GM12878 (cell line): ENCODE measurements at regions not wholly inside any gene's neighbourhood (a gene's known extent, or its start where the extent isn't known, plus 50 kb on each side); places are given as distances from the start of the nearest gene placed in this dataset.

ENCODE experiments used
- ATAC-seq: fragments of 200-7000 bp; cut with Tn5 transposase; 3 replicates; pipeline ENCODE4 v1.9.1; 2020; ENCODE audit warnings: mild to moderate bottlenecking, moderate library complexity
- BruUV-seq: library from RNA; stranded (reverse); fragments of 400-500 nt; replicated peaks from 2 replicates; lab custom pipeline; 2021; lab: Mats Ljungman, UMichigan
- CTCF ChIA-PET: fragments of 300-600 bp; sonication (Branson Sonifier 250); formaldehyde crosslinking; extraction: SDS; loops from one replicate; lab custom pipeline; 2021; ENCODE audit warnings: inconsistent platforms; lab: Yijun Ruan, JAX
- POLR2A ChIA-PET: fragments of 350-600 bp; formaldehyde crosslinking; extraction: SDS; loops from one replicate; lab custom pipeline; 2021; ENCODE audit warnings: inconsistent platforms; lab: Charles Lee
- RAD21 ChIA-PET: fragments of 300-600 bp; sonication (Branson Sonifier 250); formaldehyde crosslinking; loops from one replicate; lab custom pipeline; 2023; ENCODE audit warnings: antibody characterized with exemption; ENCODE audit not compliant: unreplicated experiment; lab: Charles Lee
- SMC1A ChIA-PET: fragments of 300-600 bp; sonication (Branson Sonifier 250); formaldehyde crosslinking; loops from one replicate; lab custom pipeline; 2023; ENCODE audit not compliant: unreplicated experiment, uncharacterized antibody; lab: Charles Lee
- DNase-seq: peaks from one replicate; pipeline ENCODE4 v3.0.0-alpha.2; 2011; ENCODE audit warnings: low read depth, low spot score
- FAIRE-seq: peaks from 3 replicates; lab custom pipeline; 2011; peaks lifted over from hg19 to GRCh38; lab: Jason Lieb, UNC
- H2AFZ ChIP-seq: 2 replicates; pipeline ENCODE4 v1.6.0; 2011; ENCODE audit warnings: low read depth, low read length, control low read depth; ENCODE audit not compliant: control insufficient read depth
- H3K27ac ChIP-seq: 2 replicates; pipeline ENCODE4 v1.5.1; 2011; ENCODE audit warnings: control low read depth; ENCODE audit not compliant: control insufficient read depth, insufficient read depth
- H3K27me3 ChIP-seq, 2 experiments: replicated peaks in 1 of 2; 2 replicates each; pipeline versions ENCODE4 v1.6.0 to v1.6.1; 2011; ENCODE audit warnings: low read length in 1 of 2; ENCODE audit not compliant: control insufficient read depth in 2 of 2, insufficient read depth in 2 of 2
- H3K36me3 ChIP-seq, 2 experiments: 2 replicates each; pipeline ENCODE4 v1.5.1; 2011; ENCODE audit warnings: low read length in 1 of 2; ENCODE audit not compliant: control insufficient read depth in 2 of 2, insufficient read depth in 2 of 2
- H3K4me1 ChIP-seq: 2 replicates; pipeline ENCODE4 v1.6.1; 2011; ENCODE audit warnings: mild to moderate bottlenecking, low read length, moderate library complexity, mixed read lengths; ENCODE audit not compliant: control insufficient read depth, insufficient read depth
- H3K4me2 ChIP-seq: 2 replicates; pipeline ENCODE4 v1.6.0; 2011; ENCODE audit warnings: control low read depth; ENCODE audit not compliant: control insufficient read depth, insufficient read depth
- H3K4me3 ChIP-seq: fragments of 200-600 bp; sonication (generic); 2 replicates; pipeline ENCODE4 v1.5.1; 2016
- H3K79me2 ChIP-seq: 2 replicates; pipeline ENCODE4 v1.6.0; 2011; ENCODE audit warnings: low read length; ENCODE audit not compliant: control insufficient read depth, insufficient read depth
- H3K9ac ChIP-seq: 2 replicates; pipeline ENCODE4 v1.8.0; 2011; ENCODE audit warnings: low read length, control low read depth, mixed read lengths; ENCODE audit not compliant: control insufficient read depth, insufficient read depth
- H3K9me3 ChIP-seq: replicated peaks from 3 replicates; pipeline ENCODE4 v1.5.1; 2011; ENCODE audit warnings: mild to moderate bottlenecking, low read length; ENCODE audit not compliant: control insufficient read depth, insufficient read depth
- H4K20me1 ChIP-seq: 2 replicates; pipeline ENCODE4 v1.6.0; 2011; ENCODE audit not compliant: control insufficient read depth, insufficient read depth
- BRCA1 ChIP-seq: IDR thresholded peaks from 2 replicates; pipeline ENCODE4 v1.6.1; 2011; ENCODE audit warnings: low read depth, low read length, improper control_type of control experiment
- E2F4 ChIP-seq: IDR thresholded peaks from 2 replicates; pipeline ENCODE4 v1.6.1; 2012; ENCODE audit warnings: low read depth, low read length, improper control_type of control experiment
- ESRRA ChIP-seq: IDR thresholded peaks from 2 replicates; pipeline ENCODE4 v1.6.1; 2012; ENCODE audit warnings: mild to moderate bottlenecking, low read length, improper control_type of control experiment
- FOS ChIP-seq: IDR thresholded peaks from 3 replicates; pipeline ENCODE4 v1.6.1; 2011; ENCODE audit warnings: borderline replicate concordance; ENCODE audit not compliant: insufficient read length; ENCODE audit errors: extremely low read depth
- GABPA ChIP-seq: IDR thresholded peaks from 2 replicates; pipeline ENCODE4 v1.6.1; 2014; ENCODE audit warnings: antibody characterized with exemption, low read depth, mild to moderate bottlenecking, inconsistent platforms
- GATAD2B ChIP-seq: fragments of 450-650 bp; conservative IDR thresholded peaks from 2 replicates; pipeline ENCODE4 v1.6.1; 2017; ENCODE audit warnings: low read depth, mild to moderate bottlenecking, moderate library complexity
- IRF4 ChIP-seq: IDR thresholded peaks from 2 replicates; pipeline ENCODE4 v1.6.1; 2011; ENCODE audit warnings: low read depth, low read length
- JUNB ChIP-seq: IDR thresholded peaks from 2 replicates; pipeline ENCODE4 v1.6.1; 2016; ENCODE audit warnings: antibody characterized with exemption, mild to moderate bottlenecking
- JUND ChIP-seq: IDR thresholded peaks from 2 replicates; pipeline ENCODE4 v1.6.1; 2012; ENCODE audit warnings: low read depth, mild to moderate bottlenecking, low read length, improper control_type of control experiment, moderate library complexity
- KDM1A ChIP-seq: fragments of 200-600 bp; sonication (generic); IDR thresholded peaks from 2 replicates; pipeline ENCODE4 v1.6.1; 2016; ENCODE audit warnings: borderline replicate concordance
- KLF5 ChIP-seq: fragments of 450-650 bp; IDR thresholded peaks from 2 replicates; pipeline ENCODE4 v1.6.1; 2014; ENCODE audit warnings: mild to moderate bottlenecking; ENCODE audit not compliant: partially characterized antibody
- NFIC ChIP-seq: IDR thresholded peaks from 2 replicates; pipeline ENCODE4 v1.6.1; 2012; ENCODE audit warnings: low read depth, mild to moderate bottlenecking, inconsistent platforms, low read length, moderate library complexity
- NFYB ChIP-seq: IDR thresholded peaks from 2 replicates; pipeline ENCODE4 v1.6.1; 2011; ENCODE audit warnings: low read depth, mild to moderate bottlenecking, low read length, improper control_type of control experiment, moderate library complexity; ENCODE audit not compliant: insufficient read depth
- SUZ12 ChIP-seq: fragments of 200-600 bp; sonication (generic); IDR thresholded peaks from one replicate; pipeline ENCODE4 v1.6.1; 2018; ENCODE audit warnings: antibody characterized with exemption, mild to moderate bottlenecking; ENCODE audit not compliant: unreplicated experiment
- ZBTB11 ChIP-seq: fragments of 450-650 bp; formaldehyde crosslinking; IDR thresholded peaks from 2 replicates; pipeline ENCODE4 v1.5.0; 2022; ENCODE audit warnings: mild to moderate bottlenecking, missing genetic modification characterization
- ZNF622 ChIP-seq: fragments of 450-650 bp; IDR thresholded peaks from 2 replicates; pipeline ENCODE4 v1.6.1; 2017; ENCODE audit warnings: mild to moderate bottlenecking, inconsistent platforms
- ZSCAN29 ChIP-seq: fragments of 450-650 bp; IDR thresholded peaks from 2 replicates; pipeline ENCODE4 v1.6.1; 2017; ENCODE audit warnings: mild to moderate bottlenecking, moderate library complexity
- WGBS: methylation state at CpG from one replicate; pipeline ENCODE4 v1.1.6; 2016; ENCODE audit warnings: low lambda C conversion rate; ENCODE audit not compliant: insufficient replicate concordance, insufficient coverage; ENCODE audit errors: missing lambda C conversion rate; 5-methylcytosine and 5-hydroxymethylcytosine counted together
- in situ Hi-C: fragments of 300-500 bp; cut with MboI; formaldehyde crosslinking; loops from 9 replicates; pipeline ENCODE4 v1.14.3; 2018; ENCODE audit warnings: mixed read lengths
- intact Hi-C: fragments of 100-400 bp; cut with micrococcal nuclease; formaldehyde crosslinking; loops from one replicate; pipeline ENCODE4 v1.14.2; 2022; ENCODE audit not compliant: unreplicated experiment

DNA sequence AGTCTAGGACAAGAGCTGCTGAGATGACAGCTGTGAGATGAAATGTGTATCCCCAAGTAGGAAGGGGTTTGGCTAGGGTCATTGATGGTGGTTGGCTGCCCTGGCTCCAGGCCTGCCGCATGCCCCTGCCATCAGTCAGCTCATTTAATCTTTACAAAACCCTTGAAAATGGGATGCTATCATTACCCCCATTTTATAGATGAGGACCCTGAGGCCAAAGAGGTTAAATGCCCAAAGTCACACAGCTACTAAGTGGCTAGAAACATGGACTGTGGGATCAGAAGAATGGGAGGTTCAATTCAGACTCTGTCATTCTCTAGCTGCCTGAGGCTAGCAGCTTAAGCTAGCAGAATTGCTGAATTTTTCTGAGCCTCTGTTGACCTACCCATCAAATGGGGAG is 198.8 kb downstream of the MAF start (continued):
- TF ChIP-seq FOS (no peak), KLF5 (no peak), BRCA1 (no peak), ZBTB11 (CRISPR knock-in tag) (no peak), JUND (no peak)
- TF ChIP-seq, all 136 proteins: peak for 0

DNA sequence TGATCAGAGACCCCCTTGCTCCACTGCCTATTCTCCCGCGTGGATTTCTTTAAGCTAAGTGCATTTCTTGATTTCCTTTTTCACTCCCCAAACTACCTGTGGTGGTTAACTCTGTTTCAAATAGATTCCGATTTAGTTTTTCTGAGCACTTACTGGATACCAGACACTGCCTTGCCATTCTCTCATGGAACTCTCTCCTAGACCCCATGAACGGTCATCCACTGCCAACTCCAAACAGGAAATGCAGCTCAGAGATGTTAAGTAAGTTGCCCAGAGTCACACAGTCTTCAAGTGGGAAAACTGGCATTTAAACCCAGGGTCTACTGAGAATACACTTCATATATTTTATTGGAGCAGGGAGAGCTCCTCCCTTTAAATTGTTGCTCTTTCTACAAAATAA is 199.4 kb downstream of the MAF start:
- intact Hi-C loops: no loop called here

More for the DNA sequence above, 199.4 kb downstream of the MAF start:
- no peaks in the 10 kb centered on the region for H3K79me2 ChIP-seq
- no peak for FAIRE-seq
- no peaks in the 10 kb centered on the region for H3K9me3 ChIP-seq
- no peaks in the 10 kb centered on the region for H3K27me3 ChIP-seq
- ChIA-PET SMC1A (no interaction called here), RAD21 (no interaction called here)
- H4K20me1 ChIP-seq: no peaks in the 10 kb centered on the region
- H3K9ac ChIP-seq: no peak overlapping the region
- TF ChIP-seq NFYB: no peak
- no peak for TF ChIP-seq IRF4
- TF ChIP-seq E2F4: no peak
- no peak for TF ChIP-seq JUNB
- TF ChIP-seq ZNF622: no peak
- no peak for TF ChIP-seq ZSCAN29
- TF ChIP-seq ESRRA: no peak
- no peak for TF ChIP-seq GABPA
- TF ChIP-seq FOS: no peak
- TF ChIP-seq GATAD2B: no peak
- TF ChIP-seq NFIC: no peak
- no peak for TF ChIP-seq KDM1A
- no peak for TF ChIP-seq SUZ12
- TF ChIP-seq, all 136 proteins: peak for 0
- WGBS: 41% methylated on average over 4 of the region's 4 CpGs
- BruUV-seq: no TSS peak
- no peaks in the 10 kb centered on the region for H3K4me1 ChIP-seq
- ChIA-PET POLR2A (no interaction called here), CTCF (no interaction called here)
- H2AFZ ChIP-seq: no peak overlapping the region
- no peak overlapping the region for H3K4me3 ChIP-seq
- no peak overlapping the region for H3K27ac ChIP-seq
- DNase-seq (no peak), ATAC-seq (no peak)
- in situ Hi-C loops: no loop called here
- no peak overlapping the region for H3K4me2 ChIP-seq
- no peaks in the 10 kb centered on the region for H3K36me3 ChIP-seq
